H1 (cell line): ENCODE measurements at regions not wholly inside any gene's neighbourhood (a gene's known extent, or its start where the extent isn't known, plus 50 kb on each side); places are given as distances from the start of the nearest gene placed in this dataset.

Source experiments
- BRCA1 ChIP-seq: IDR thresholded peaks from 2 replicates; pipeline ENCODE4 v1.6.1; 2012; ENCODE audit warnings: low read depth, low read length, improper control_type of control experiment
- CREB1 ChIP-seq: IDR thresholded peaks from 2 replicates; pipeline ENCODE4 v1.6.1; 2012; ENCODE audit warnings: inconsistent platforms
- EGR1 ChIP-seq: IDR thresholded peaks from 2 replicates; pipeline ENCODE4 v1.6.1; 2011; ENCODE audit warnings: low read depth, low read length, borderline replicate concordance
- GABPA ChIP-seq: IDR thresholded peaks from 2 replicates; pipeline ENCODE4 v1.6.1; 2011; ENCODE audit warnings: mild to moderate bottlenecking, low read length, moderate library complexity, borderline replicate concordance; ENCODE audit not compliant: insufficient read depth
- GTF2F1 ChIP-seq: IDR thresholded peaks from 2 replicates; pipeline ENCODE4 v1.6.1; 2012; ENCODE audit warnings: low read depth, low read length, improper control_type of control experiment, borderline replicate concordance
- HDAC6 ChIP-seq: IDR thresholded peaks from one replicate; pipeline ENCODE4 v1.7.1; 2012; ENCODE audit warnings: low read depth, mild to moderate bottlenecking, inconsistent platforms, low read length, moderate library complexity
- JUN ChIP-seq: IDR thresholded peaks from 2 replicates; pipeline ENCODE4 v1.6.1; 2011; ENCODE audit warnings: low read depth, mild to moderate bottlenecking, improper control_type of control experiment, low read length
- KDM5A ChIP-seq: fragments of 200-600 bp; IDR thresholded peaks from 2 replicates; pipeline ENCODE4 v1.7.1; 2012; ENCODE audit warnings: mild to moderate bottlenecking, low read length, inconsistent platforms, mixed read lengths
- PHF8 ChIP-seq: fragments of 200-600 bp; sonication (generic); conservative IDR thresholded peaks from 2 replicates; pipeline ENCODE4 v1.7.1; 2012; ENCODE audit warnings: low read depth, mild to moderate bottlenecking, inconsistent platforms, low read length, moderate library complexity
- POLR2A ChIP-seq, 2 experiments: IDR thresholded peaks; 1 replicate in 1 of 2; 2 replicates in 1 of 2; pipeline ENCODE4 v1.6.1; 2011; ENCODE audit warnings: low read depth in 2 of 2, low read length in 2 of 2, mild to moderate bottlenecking in 2 of 2; ENCODE audit errors: control extremely low read depth in 1 of 2
- POLR2AphosphoS5 ChIP-seq: IDR thresholded peaks from 2 replicates; pipeline ENCODE4 v1.6.1; 2011; ENCODE audit warnings: low read depth, low read length
- POU5F1 ChIP-seq: IDR thresholded peaks from 2 replicates; pipeline ENCODE4 v1.6.1; 2011; ENCODE audit warnings: low read depth, mild to moderate bottlenecking, low read length, moderate library complexity
- RAD21 ChIP-seq, 2 experiments: IDR thresholded peaks in 1 of 2; conservative IDR thresholded peaks in 1 of 2; 2 replicates each; pipeline ENCODE4 v1.6.1; 2011; ENCODE audit warnings: low read depth in 2 of 2, low read length in 2 of 2, improper control_type of control experiment in 1 of 2, inconsistent platforms in 1 of 2, mild to moderate bottlenecking in 1 of 2, moderate library complexity in 1 of 2
- RNF2 ChIP-seq: fragments of 200-900, 300-1000 bp; sonication (generic); IDR thresholded peaks from 2 replicates; pipeline ENCODE4 v1.7.1; 2016; ENCODE audit warnings: borderline replicate concordance, low read depth, mild to moderate bottlenecking, antibody characterized with exemption, low read length; ENCODE audit not compliant: poor library complexity, severe bottlenecking; ENCODE audit errors: missing control alignments
- SAP30 ChIP-seq: fragments of 300-600 bp; sonication (generic); IDR thresholded peaks from 2 replicates; pipeline ENCODE4 v1.7.1; 2012; ENCODE audit warnings: low read length, moderate library complexity, mild to moderate bottlenecking, inconsistent platforms; ENCODE audit not compliant: insufficient read depth, insufficient replicate concordance
- SRF ChIP-seq: IDR thresholded peaks from 2 replicates; pipeline ENCODE4 v1.6.1; 2011; ENCODE audit warnings: mild to moderate bottlenecking, low read depth, low read length, moderate library complexity
- SUZ12 ChIP-seq: fragments of 200-600 bp; sonication (generic); IDR thresholded peaks from 2 replicates; pipeline ENCODE4 v1.6.1; 2012; ENCODE audit warnings: mild to moderate bottlenecking, inconsistent platforms, low read length, moderate library complexity, mixed read lengths
- TBP ChIP-seq: IDR thresholded peaks from 2 replicates; pipeline ENCODE4 v1.6.1; 2011; ENCODE audit warnings: low read depth, low read length, improper control_type of control experiment
- TCF12 ChIP-seq: IDR thresholded peaks from 2 replicates; pipeline ENCODE4 v1.6.1; 2011; ENCODE audit warnings: low read depth, mild to moderate bottlenecking, low read length
- TF ChIP-seq, protein P1 (sequence below): IDR thresholded peaks from 2 replicates; pipeline ENCODE4 v1.6.1; 2012; ENCODE audit warnings: inconsistent platforms
- TF ChIP-seq, protein P2 (sequence below): IDR thresholded peaks from 2 replicates; pipeline ENCODE4 v1.6.1; 2011; ENCODE audit warnings: low read depth, mild to moderate bottlenecking, low read length; ENCODE audit not compliant: insufficient read depth

DNA sequence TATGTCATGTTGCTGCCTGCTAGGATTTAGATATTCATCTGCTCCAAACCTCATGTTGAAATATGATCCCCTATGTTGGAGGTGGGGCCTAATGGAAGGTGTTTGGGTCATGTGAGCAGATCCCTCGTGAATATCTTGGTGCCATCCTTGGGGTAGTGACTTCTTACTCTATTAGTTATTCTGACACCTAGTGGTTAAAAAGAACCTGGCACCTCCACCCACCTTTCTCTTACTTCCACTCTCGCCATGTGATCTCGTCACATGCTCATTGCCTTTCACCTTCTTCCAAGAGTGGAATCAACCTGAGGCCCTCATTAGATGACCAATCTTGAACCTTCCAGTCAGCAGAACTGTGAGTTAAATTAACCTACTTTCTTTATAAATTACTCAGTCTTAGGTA, 549.4 kb upstream of the SYNCRIP start (continued):
- TF ChIP-seq HDAC6: no peak
- no peak for TF ChIP-seq CREB1
- no peak for TF ChIP-seq GABPA
- peak; percentile 40; the same call in 1 of the 2 replicates for TF ChIP-seq EGR1
- TF ChIP-seq RNF2: no peak
- peak; percentile 36 to 54; a peak in 3 of 4 replicates for TF ChIP-seq RAD21 (IDR thresholded peaks at IDR 0.05 in 1 of 2, conservative IDR thresholded peaks at IDR 0.05 in 1 of 2; ENCODE audit: low read depth in 2 of 2, low read length in 2 of 2)
- TF ChIP-seq PHF8: no peak
- TF ChIP-seq TBP: no peak
- TF ChIP-seq SRF: no peak
- TF ChIP-seq, protein P1, sequence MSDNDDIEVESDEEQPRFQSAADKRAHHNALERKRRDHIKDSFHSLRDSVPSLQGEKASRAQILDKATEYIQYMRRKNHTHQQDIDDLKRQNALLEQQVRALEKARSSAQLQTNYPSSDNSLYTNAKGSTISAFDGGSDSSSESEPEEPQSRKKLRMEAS: peak; percentile 48; the same call in 1 of the 2 replicates
- no peak for TF ChIP-seq TCF12
- no peak for TF ChIP-seq POLR2AphosphoS5
- TF ChIP-seq KDM5A: no peak
- TF ChIP-seq JUN: no peak
- TF ChIP-seq, protein P2, sequence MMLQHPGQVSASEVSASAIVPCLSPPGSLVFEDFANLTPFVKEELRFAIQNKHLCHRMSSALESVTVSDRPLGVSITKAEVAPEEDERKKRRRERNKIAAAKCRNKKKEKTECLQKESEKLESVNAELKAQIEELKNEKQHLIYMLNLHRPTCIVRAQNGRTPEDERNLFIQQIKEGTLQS: peak; percentile 86
- no peak for TF ChIP-seq SUZ12
- no peak for TF ChIP-seq BRCA1
- no peak for TF ChIP-seq GTF2F1
- no peak for TF ChIP-seq POLR2A (IDR thresholded peaks at IDR 0.05; ENCODE audit: control extremely low read depth in 1 of 2, low read depth in 2 of 2, low read length in 2 of 2)
- TF ChIP-seq SAP30: no peak
- TF ChIP-seq POU5F1: no peak
- TF ChIP-seq, all 59 proteins: peak for 6
